ENCODE measurements at regions not wholly inside any gene's neighbourhood (a gene's known extent, or its start where the extent isn't known, plus 50 kb on each side); places are given as distances from the start of the nearest gene placed in this dataset.

GRCh38 chr12:54711669-54712068 lies 63.5 kb upstream of the DCD start:
- DNase-seq: no peak

GRCh38 chr12:54708826-54709225 lies 60.7 kb upstream of the DCD start:
- no peak for DNase-seq

DNA sequence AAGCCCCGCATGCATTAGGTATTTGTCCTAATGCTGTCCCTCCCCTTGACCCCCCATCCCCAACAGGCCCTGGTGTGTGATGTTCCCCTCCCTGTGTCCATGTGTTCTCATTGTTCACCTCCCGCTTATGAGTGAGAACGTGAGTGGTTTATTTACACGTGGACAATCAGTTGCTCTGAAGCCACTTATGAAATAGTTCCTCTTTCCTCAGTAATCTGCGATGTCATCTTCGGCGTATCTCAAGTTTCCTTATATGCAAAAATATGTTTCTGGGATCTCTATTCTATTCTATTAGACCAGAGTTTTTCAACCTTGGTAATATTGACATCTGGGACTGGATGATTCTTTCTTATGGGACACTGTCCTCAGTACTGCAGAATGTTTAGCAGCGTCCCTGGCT lies 56.0 kb upstream of the DCD start:
- no peak for DNase-seq

DNA sequence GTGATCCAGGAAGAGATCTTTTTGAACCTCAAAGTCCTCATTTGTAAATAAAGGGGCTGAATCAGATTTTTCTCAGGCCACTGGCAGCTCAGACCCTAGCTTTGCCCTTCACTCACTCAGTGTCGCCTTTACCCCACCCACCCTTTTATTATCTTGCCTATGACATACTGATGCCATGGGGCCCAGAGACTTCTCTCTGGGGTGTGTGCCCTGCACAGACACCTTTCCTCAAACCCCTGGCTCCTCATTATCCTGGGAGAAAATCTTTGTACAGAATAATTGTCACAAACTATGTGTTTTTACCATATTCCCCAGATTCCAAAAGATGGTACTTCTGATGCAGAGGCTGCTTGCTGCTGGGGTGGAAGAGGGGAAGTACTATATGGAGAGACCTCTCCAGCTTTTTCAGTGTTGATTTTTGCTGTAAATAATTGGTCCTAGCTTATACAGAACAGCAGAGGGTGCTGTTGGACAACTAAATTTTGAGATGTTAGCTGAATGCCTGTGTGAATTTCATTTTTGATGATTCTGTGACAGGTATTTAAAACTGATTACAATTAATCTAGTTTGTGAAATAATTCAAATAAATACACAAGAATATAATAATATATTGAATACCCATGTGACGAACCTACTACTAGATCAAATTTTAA lies 53.9 kb upstream of the DCD start:
- peak; percentile 59 for DNase-seq

- DNase-seq: no peak
These were observed 52.7 kb upstream of the DCD start for GRCh38 chr12:54700849-54701248.

- no peak for DNase-seq
These were observed 52.1 kb upstream of the DCD start for GRCh38 chr12:54700301-54700700.
